Left ventricle myocardium superior (tissue), 1 donor: ENCODE measurements at regions not wholly inside any gene's neighbourhood (a gene's known extent, or its start where the extent isn't known, plus 50 kb on each side); places are given as distances from the start of the nearest gene placed in this dataset.

Experiments
- ATAC-seq: fragments of 200-7000 bp; cut with Tn5 transposase; one replicate; pipeline ENCODE4 v1.9.1; 2020; ENCODE audit warnings: mild to moderate bottlenecking, moderate library complexity
- DNase-seq: peaks from one replicate; pipeline ENCODE4 v3.0.0-alpha.2; 2020
- intact Hi-C: fragments of 100-400 bp; cut with micrococcal nuclease; formaldehyde crosslinking; loops from one replicate; pipeline ENCODE4 v1.11.0; 2022
- donor health status: DM: no; HTN: yes; CAD: no; lungs with severe emphysema.

GRCh38 chr2:118169359-118170005 is 81.2 kb downstream of the INSIG2 start:
- intact Hi-C loops: no loop called here
- DNase-seq (peak; percentile 63), ATAC-seq (peak; percentile 72)

- DNase-seq (no peak), ATAC-seq (no peak)
- intact Hi-C loops: no loop called here
These were observed 80.3 kb downstream of the INSIG2 start for GRCh38 chr2:118168615-118169014.

GRCh38 chr2:118167026-118167425 is 78.8 kb downstream of the INSIG2 start:
- intact Hi-C loops: no loop called here
- no peak for DNase-seq
- ATAC-seq: no peak

- ATAC-seq (no peak), DNase-seq (no peak)
- intact Hi-C loops: no loop called here
These were observed 78.0 kb downstream of the INSIG2 start for GRCh38 chr2:118166242-118166641.

GRCh38 chr2:118165595-118165994 is 77.3 kb downstream of the INSIG2 start:
- DNase-seq (no peak), ATAC-seq (no peak)
- intact Hi-C loops: no loop called here
